ENCODE measurements at regions not wholly inside any gene's neighbourhood (a gene's known extent, or its start where the extent isn't known, plus 50 kb on each side); places are given as distances from the start of the nearest gene placed in this dataset.
"Not testable (repeated sequence)": the region's sequence is repeated elsewhere in the genome, so short reads cannot be mapped to it uniquely, and the experiment has no call there.

DNA sequence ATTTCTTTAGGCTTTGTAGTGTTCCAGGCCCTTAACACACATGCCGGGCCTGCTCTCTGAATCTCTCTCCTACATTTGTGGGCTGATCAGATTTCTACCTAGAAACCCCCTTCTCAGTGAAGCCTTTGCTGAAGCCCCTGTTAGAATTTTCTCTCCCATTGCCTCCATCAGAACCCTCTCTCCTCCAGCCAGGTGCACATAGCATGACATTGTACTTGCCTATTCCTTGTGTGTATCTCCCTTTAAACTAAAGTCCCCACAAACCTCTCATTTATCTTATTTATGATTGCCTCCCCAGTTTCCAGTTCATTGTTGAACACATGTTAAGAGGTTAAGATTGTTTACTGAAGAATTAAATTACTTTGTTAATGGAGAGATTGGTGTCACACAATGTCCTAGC is 325.5 kb upstream of the CITED2 start:
- H2BK12ac ChIP-seq (ENCODE audit: low read length in 2 of 2) = no peak overlapping the region
- no peak overlapping the region for H3K9ac ChIP-seq (ENCODE audit: low read length)
- no peak overlapping the region for H2AFZ ChIP-seq (ENCODE audit: low read depth, low read length)
- peaks cover 1% of the 10 kb centered on the region for H3K4me1 ChIP-seq (ENCODE audit: control insufficient read depth, insufficient read depth, low read depth, low read length)
- no peak overlapping the region for H3K4me2 ChIP-seq (ENCODE audit: low read length, poor library complexity, severe bottlenecking)
- no peak overlapping the region for H3K18ac ChIP-seq (ENCODE audit: low read depth in 1 of 2, low read length in 2 of 2)
- no peaks in the 10 kb centered on the region for H3K36me3 ChIP-seq (ENCODE audit: control insufficient read depth in 1 of 2, insufficient read depth in 2 of 2, low read depth in 1 of 2, low read length in 2 of 2)
- H3K79me1 ChIP-seq (replicated peaks; ENCODE audit: low read length, poor library complexity, severe bottlenecking) = no peaks in the 10 kb centered on the region
- no peaks in the 10 kb centered on the region for H3K27me3 ChIP-seq (ENCODE audit: control insufficient read depth in 1 of 2, insufficient read depth in 1 of 2, low read length in 2 of 2)
- no peak overlapping the region for H3K4ac ChIP-seq (ENCODE audit: low read depth in 1 of 2, low read length in 2 of 2)
- no peak overlapping the region for H3K14ac ChIP-seq (ENCODE audit: low read length in 2 of 2)
- H2BK5ac ChIP-seq (ENCODE audit: low read depth, low read length, poor library complexity, severe bottlenecking) = no peak overlapping the region
- no peak overlapping the region for H4K91ac ChIP-seq (ENCODE audit: low read length)
- H2BK120ac ChIP-seq (ENCODE audit: low read depth, low read length) = no peak overlapping the region
- no peak overlapping the region for H3K4me3 ChIP-seq (ENCODE audit: insufficient read depth in 1 of 2, low read depth in 1 of 2, low read length in 2 of 2)
- no peak overlapping the region for H2AK5ac ChIP-seq (ENCODE audit: low read length, severe bottlenecking)
- no peak overlapping the region for H2BK15ac ChIP-seq (ENCODE audit: low read depth, poor library complexity, severe bottlenecking)
- no peak overlapping the region for H3K23ac ChIP-seq (ENCODE audit: low read length in 2 of 2)
- DNase-seq = no peak
- no peaks in the 10 kb centered on the region for H3K9me3 ChIP-seq (ENCODE audit: control insufficient read depth, low read length)
- 95% methylated on average over 1 of the region's 1 CpG for WGBS
- no peak overlapping the region for H4K8ac ChIP-seq (ENCODE audit: low read length)
- H3K27ac ChIP-seq (ENCODE audit: low read length, poor library complexity, severe bottlenecking) = no peak overlapping the region

DNA sequence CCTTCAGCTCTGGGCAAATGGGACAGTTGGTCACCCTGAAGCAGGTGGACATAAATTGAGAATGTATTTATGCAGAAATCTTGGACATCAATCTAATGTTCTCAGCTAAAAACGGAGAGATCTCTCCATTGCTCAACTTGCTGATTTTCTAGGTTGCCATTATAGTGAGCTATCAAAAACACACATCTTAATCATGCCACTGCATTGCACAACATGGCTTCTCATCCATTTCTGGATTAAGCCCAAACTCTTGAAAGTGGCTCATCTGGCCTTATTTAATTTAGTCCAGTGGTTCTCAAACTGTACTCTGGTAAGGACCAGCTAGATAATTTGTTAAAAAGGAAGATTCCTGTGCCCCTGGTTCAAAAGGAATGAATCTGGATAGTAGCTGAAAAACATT is 324.9 kb upstream of the CITED2 start:
- Histone ChIP-seq H2BK15ac (ENCODE audit: low read depth, poor library complexity, severe bottlenecking) (no peak overlapping the region), H2AFZ (ENCODE audit: low read depth, low read length) (no peak overlapping the region), H4K8ac (ENCODE audit: low read length) (no peak overlapping the region), H2AK5ac (ENCODE audit: low read length, severe bottlenecking) (peak overlapping the region; percentile 55), H3K23ac (ENCODE audit: low read length in 2 of 2) (no peak overlapping the region), H3K9me3 (ENCODE audit: control insufficient read depth, low read length) (no peaks in the 10 kb centered on the region), H3K4me1 (ENCODE audit: control insufficient read depth, insufficient read depth, low read depth, low read length) (peaks cover 1% of the 10 kb centered on the region), H3K27ac (ENCODE audit: low read length, poor library complexity, severe bottlenecking) (no peak overlapping the region), H3K4me3 (ENCODE audit: insufficient read depth in 1 of 2, low read depth in 1 of 2, low read length in 2 of 2) (no peak overlapping the region), H2BK5ac (ENCODE audit: low read depth, low read length, poor library complexity, severe bottlenecking) (no peak overlapping the region), H4K91ac (ENCODE audit: low read length) (no peak overlapping the region), H3K4me2 (ENCODE audit: low read length, poor library complexity, severe bottlenecking) (no peak overlapping the region), H3K36me3 (ENCODE audit: control insufficient read depth in 1 of 2, insufficient read depth in 2 of 2, low read depth in 1 of 2, low read length in 2 of 2) (no peaks in the 10 kb centered on the region), H3K14ac (ENCODE audit: low read length in 2 of 2) (no peak overlapping the region), H3K9ac (ENCODE audit: low read length) (peak overlapping the region; percentile 37), H2BK120ac (ENCODE audit: low read depth, low read length) (no peak overlapping the region), H2BK12ac (ENCODE audit: low read length in 2 of 2) (no peak overlapping the region), H3K18ac (ENCODE audit: low read depth in 1 of 2, low read length in 2 of 2) (no peak overlapping the region), H3K79me1 (replicated peaks; ENCODE audit: low read length, poor library complexity, severe bottlenecking) (no peaks in the 10 kb centered on the region), H3K27me3 (ENCODE audit: control insufficient read depth in 1 of 2, insufficient read depth in 1 of 2, low read length in 2 of 2) (no peaks in the 10 kb centered on the region), H3K4ac (ENCODE audit: low read depth in 1 of 2, low read length in 2 of 2) (no peak overlapping the region)
- WGBS = 100% methylated on average over 1 of the region's 1 CpG
- DNase-seq = no peak

DNA sequence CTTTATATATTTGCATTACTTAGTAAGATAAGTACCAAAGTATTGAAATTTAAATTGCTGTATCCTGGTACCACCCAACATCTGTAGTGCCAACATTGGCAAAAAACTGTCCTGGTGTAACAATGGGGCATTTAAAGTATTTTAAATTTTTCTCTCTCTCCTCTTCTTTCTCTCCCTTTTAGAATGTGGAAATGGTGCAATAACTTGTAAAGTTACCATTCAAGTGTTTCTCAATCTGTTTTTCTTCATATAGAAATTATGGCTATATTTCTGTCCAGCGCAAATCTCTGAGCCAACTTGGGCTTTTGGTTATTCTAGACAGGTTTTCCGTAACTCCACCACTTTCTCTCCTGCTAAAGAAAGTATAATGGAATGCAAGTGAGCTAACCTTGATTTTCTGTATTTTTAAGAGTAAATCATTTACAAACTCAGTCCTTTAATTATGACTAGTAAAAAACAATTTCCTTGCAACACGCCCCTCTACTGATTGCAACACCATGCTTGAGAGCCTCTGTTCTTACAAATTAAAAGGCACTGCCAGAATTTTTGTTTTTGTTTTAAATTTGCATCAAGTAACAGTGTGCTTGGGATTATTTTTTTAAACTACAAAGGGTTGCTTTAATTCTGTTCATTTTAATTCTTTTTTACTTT is 324.2 kb upstream of the CITED2 start:
- Histone ChIP-seq H3K4me3 (ENCODE audit: insufficient read depth in 1 of 2, low read depth in 1 of 2, low read length in 2 of 2) (no peak overlapping the region), H3K18ac (ENCODE audit: low read depth in 1 of 2, low read length in 2 of 2) (no peak overlapping the region), H3K14ac (ENCODE audit: low read length in 2 of 2) (no peak overlapping the region), H3K36me3 (ENCODE audit: control insufficient read depth in 1 of 2, insufficient read depth in 2 of 2, low read depth in 1 of 2, low read length in 2 of 2) (no peaks in the 10 kb centered on the region), H3K27me3 (ENCODE audit: control insufficient read depth in 1 of 2, insufficient read depth in 1 of 2, low read length in 2 of 2) (no peaks in the 10 kb centered on the region), H4K91ac (ENCODE audit: low read length) (no peak overlapping the region), H2AK5ac (ENCODE audit: low read length, severe bottlenecking) (no peak overlapping the region), H2BK15ac (ENCODE audit: low read depth, poor library complexity, severe bottlenecking) (no peak overlapping the region), H2BK120ac (ENCODE audit: low read depth, low read length) (no peak overlapping the region), H3K4ac (ENCODE audit: low read depth in 1 of 2, low read length in 2 of 2) (no peak overlapping the region), H3K4me1 (ENCODE audit: control insufficient read depth, insufficient read depth, low read depth, low read length) (peaks cover 1% of the 10 kb centered on the region), H3K27ac (ENCODE audit: low read length, poor library complexity, severe bottlenecking) (peak overlapping the region; percentile 28), H3K79me1 (replicated peaks; ENCODE audit: low read length, poor library complexity, severe bottlenecking) (no peaks in the 10 kb centered on the region), H4K8ac (ENCODE audit: low read length) (no peak overlapping the region), H2BK5ac (ENCODE audit: low read depth, low read length, poor library complexity, severe bottlenecking) (no peak overlapping the region), H2BK12ac (ENCODE audit: low read length in 2 of 2) (no peak overlapping the region), H3K4me2 (ENCODE audit: low read length, poor library complexity, severe bottlenecking) (no peak overlapping the region), H3K9ac (ENCODE audit: low read length) (no peak overlapping the region), H2AFZ (ENCODE audit: low read depth, low read length) (no peak overlapping the region), H3K23ac (ENCODE audit: low read length in 2 of 2) (no peak overlapping the region), H3K9me3 (ENCODE audit: control insufficient read depth, low read length) (no peaks in the 10 kb centered on the region)
- no peak for DNase-seq
- WGBS = no CpG with 5 or more reads among the region's 3 CpGs

DNA sequence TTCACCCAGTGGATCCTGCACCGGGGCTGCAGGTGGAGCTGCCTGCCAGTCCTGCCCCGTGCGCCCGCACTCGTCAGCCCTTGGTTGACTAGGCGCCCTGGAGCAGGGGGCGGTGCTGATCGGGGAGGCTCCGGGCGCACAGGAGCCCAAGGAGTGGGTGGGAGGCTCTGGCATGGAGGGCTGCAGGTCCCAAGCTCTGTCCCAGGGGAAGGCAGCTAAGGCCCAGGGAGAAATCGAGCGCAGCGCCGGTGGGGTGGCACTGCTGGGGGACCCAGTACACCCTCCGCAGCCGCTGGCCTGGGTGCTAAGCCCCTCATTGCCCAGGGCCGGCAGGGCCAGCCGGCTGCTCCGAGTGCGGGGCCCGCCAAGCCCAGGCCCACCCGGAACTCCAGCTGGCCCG is 323.4 kb upstream of the CITED2 start:
- not testable (repeated sequence) for H3K4ac ChIP-seq (ENCODE audit: low read depth in 1 of 2, low read length in 2 of 2); H3K9me3 ChIP-seq (ENCODE audit: control insufficient read depth, low read length); H3K27ac ChIP-seq (ENCODE audit: low read length, poor library complexity, severe bottlenecking); H3K4me3 ChIP-seq (ENCODE audit: insufficient read depth in 1 of 2, low read depth in 1 of 2, low read length in 2 of 2); H3K79me1 ChIP-seq (replicated peaks; ENCODE audit: low read length, poor library complexity, severe bottlenecking); H3K4me1 ChIP-seq (ENCODE audit: control insufficient read depth, insufficient read depth, low read depth, low read length); H3K27me3 ChIP-seq (ENCODE audit: control insufficient read depth in 1 of 2, insufficient read depth in 1 of 2, low read length in 2 of 2); H2BK15ac ChIP-seq (ENCODE audit: low read depth, poor library complexity, severe bottlenecking); H3K23ac ChIP-seq (ENCODE audit: low read length in 2 of 2); H3K14ac ChIP-seq (ENCODE audit: low read length in 2 of 2); H3K18ac ChIP-seq (ENCODE audit: low read depth in 1 of 2, low read length in 2 of 2); H4K8ac ChIP-seq (ENCODE audit: low read length); H2AFZ ChIP-seq (ENCODE audit: low read depth, low read length); H3K4me2 ChIP-seq (ENCODE audit: low read length, poor library complexity, severe bottlenecking); H2BK12ac ChIP-seq (ENCODE audit: low read length in 2 of 2); H3K9ac ChIP-seq (ENCODE audit: low read length); DNase-seq; H2BK5ac ChIP-seq (ENCODE audit: low read depth, low read length, poor library complexity, severe bottlenecking); H3K36me3 ChIP-seq (ENCODE audit: control insufficient read depth in 1 of 2, insufficient read depth in 2 of 2, low read depth in 1 of 2, low read length in 2 of 2); H2BK120ac ChIP-seq (ENCODE audit: low read depth, low read length); H4K91ac ChIP-seq (ENCODE audit: low read length)
- H2AK5ac ChIP-seq (ENCODE audit: low read length, severe bottlenecking) = peak overlapping the region; percentile 3
- WGBS = 98% methylated on average over 23 of the region's 23 CpGs
